GM21423 (cell line): ENCODE measurements at regions not wholly inside any gene's neighbourhood (a gene's known extent, or its start where the extent isn't known, plus 50 kb on each side); places are given as distances from the start of the nearest gene placed in this dataset.
"Not testable (repeated sequence)": the region's sequence is repeated elsewhere in the genome, so short reads cannot be mapped to it uniquely, and the experiment has no call there.

Source experiments
- ATAC-seq: cut with Tn5 transposase; IDR thresholded peaks from one replicate; pipeline ENCODE4 v1.9.1; 2021; ENCODE audit warnings: mild to moderate bottlenecking, moderate library complexity; ENCODE audit not compliant: unreplicated experiment

GRCh38 chr1:10938741-10939417 is 73.6 kb upstream of the TARDBP start:
- no peak for ATAC-seq

GRCh38 chr1:10939654-10940450 is 72.6 kb upstream of the TARDBP start:
- no peak for ATAC-seq

GRCh38 chr1:10940451-10940804 is 72.0 kb upstream of the TARDBP start:
- no peak for ATAC-seq

- no peak for ATAC-seq
Measured at GRCh38 chr1:10940838-10941237, 71.6 kb upstream of the TARDBP start.

DNA sequence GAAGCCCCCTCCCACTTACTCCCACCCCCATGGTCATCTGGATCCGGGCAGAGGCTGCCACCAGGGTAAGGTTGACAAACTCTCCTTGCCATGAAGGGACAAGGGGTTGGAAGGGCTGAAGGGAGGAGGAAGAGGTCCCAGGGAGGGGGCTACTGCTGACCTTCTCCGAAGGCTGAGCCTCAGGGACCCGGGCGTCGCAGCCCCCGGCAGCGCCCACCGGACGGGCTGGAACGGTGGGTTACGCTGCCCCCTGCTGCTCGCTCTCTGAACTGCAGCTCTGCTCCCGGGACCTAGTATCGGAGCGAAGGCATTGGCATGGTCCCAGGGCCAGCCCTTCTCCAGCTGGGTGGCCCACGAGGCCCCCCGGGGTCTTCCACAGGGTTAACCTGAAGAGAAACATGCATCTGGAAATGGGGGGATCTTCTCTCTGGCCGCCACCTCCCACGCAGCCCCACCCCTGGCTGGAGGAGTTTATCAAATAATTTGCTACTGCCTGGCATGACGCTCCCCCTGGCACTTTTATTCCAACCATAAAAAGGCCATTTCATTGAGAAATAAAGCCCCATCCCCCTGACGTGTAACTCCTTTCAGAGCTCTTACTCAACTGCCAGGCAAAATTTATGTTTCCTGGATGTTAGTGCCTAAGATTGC is 70.4 kb upstream of the TARDBP start:
- no peak for ATAC-seq

GRCh38 chr1:10942542-10942912 is 69.9 kb upstream of the TARDBP start:
- no peak for ATAC-seq

DNA sequence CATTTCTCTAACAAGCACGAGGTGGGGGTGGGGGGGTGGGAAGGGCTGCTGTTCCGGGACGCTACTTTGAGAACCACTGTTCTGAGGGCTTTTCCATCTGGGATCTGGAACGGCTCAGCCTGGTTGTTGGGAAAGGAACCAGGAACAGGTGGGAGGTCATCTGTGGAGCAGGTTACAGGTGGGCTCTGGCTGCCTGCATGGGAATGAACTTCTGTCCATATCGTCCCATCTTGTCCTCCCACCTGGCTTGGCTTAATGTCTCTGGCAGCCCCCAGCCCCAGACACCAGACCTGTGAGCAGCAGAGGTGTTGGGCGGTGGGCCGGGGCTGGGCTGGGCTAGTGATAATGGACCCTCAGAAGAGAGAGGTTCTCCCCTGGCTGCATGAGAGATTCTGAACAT is 69.4 kb upstream of the TARDBP start:
- ATAC-seq = no peak

DNA sequence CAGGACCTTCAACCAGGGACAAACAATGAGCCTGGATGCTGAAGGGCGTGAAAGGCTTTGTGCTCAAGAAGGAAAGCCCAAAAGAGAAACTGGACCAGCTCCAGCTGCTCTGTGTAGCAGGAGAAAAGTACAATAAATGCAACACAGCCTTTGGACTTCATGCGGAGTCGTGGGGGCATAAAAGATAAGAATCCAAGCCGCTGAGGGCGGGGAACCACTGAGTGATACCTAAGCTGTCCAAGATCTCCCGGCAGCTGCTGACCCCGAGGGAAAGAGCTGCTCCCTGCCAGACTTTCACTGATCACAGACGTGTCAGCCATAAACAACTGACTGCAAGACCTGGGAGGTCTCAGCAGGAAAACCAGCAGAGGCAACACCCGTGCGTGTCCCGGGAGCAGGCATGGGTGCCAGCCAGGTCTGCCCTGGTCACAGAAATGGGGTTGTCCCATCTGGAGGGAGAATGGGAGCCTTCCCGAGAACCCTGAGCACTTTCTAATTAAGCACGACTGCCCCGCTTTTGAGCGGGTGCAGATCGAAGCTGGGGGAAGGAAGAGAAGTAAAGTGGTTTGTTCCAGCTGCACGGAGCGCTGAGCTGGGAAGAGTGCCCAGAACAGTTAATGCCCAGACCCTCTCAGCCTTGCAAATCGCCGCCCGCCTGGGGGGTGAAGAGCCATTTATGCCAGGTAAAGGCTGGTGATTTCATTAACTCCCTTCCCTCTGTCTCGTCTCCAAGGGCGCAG is 68.3 kb upstream of the TARDBP start:
- ATAC-seq = no peak

DNA sequence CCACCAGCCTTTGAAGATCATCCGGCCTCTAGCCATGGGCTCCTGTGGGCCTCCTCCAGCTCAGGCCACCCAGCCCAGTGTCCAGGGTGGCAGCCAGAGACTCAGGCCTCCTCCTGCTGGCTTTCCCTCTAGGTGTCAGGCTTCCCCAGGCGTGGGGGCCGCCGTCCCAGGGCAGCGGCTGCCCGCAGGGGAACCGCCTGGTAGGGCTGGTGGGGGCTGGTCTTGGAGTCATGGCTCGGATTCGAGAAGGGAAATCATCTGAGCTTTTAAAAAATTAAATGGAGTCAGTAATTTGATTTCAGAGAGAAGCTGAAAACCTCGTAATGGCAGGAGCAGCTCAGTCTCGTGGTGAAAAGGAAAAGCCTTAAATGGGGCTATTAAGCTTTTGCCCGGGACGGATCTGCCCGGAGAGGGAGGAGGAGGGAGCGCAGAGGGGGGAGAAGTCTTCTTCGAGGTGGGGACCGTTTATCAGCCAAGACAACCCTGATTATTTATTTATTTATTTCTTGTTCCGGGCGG is 66.4 kb upstream of the TARDBP start:
- no peak for ATAC-seq

DNA sequence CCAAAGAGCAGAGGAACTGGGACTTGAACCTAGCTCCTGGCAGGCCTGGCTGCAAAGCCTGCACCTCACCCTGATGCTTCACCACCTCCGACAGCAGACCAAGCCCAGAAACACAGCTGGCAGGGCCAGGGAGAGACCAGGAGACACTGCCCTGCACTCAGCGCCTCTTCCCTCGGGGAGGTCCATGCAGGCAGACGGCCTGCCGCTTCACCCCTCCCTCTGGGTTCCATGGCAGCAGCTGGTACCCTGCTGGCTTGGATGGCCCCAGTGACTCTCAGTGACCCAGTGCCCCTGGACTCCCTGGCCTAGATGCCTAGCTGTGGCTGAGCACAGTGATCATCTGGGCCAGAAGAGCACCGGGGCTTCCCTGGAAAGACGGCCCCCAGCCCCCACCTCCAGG is 65.3 kb upstream of the TARDBP start:
- no peak for ATAC-seq

GRCh38 chr1:10947691-10948462 is 64.6 kb upstream of the TARDBP start:
- no peak for ATAC-seq

DNA sequence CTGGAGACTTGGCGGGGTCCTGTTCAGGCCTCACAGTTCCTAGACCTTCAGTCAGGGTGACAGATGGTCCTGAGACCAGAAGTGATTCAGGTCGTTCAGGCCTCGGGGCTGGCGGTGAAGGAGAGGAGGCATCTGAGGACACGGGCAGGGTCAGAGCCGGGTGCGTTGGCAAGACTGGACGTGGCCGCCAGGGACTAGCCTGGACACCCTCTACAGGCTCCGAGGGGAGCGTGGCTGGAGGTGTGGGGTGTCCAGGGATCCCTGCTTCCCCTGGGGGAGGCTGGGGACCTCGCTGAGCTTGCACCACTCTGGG is 64.0 kb upstream of the TARDBP start:
- no peak for ATAC-seq

GRCh38 chr1:10950316-10951172 is 61.9 kb upstream of the TARDBP start:
- ATAC-seq = no peak

- ATAC-seq = not testable (repeated sequence)
Measured at GRCh38 chr1:10951298-10951697, 61.2 kb upstream of the TARDBP start.

- no peak for ATAC-seq
Measured at GRCh38 chr1:10951961-10952360, 60.5 kb upstream of the TARDBP start.

- ATAC-seq = no peak
Measured at GRCh38 chr1:10953505-10954193, 58.8 kb upstream of the TARDBP start.

DNA sequence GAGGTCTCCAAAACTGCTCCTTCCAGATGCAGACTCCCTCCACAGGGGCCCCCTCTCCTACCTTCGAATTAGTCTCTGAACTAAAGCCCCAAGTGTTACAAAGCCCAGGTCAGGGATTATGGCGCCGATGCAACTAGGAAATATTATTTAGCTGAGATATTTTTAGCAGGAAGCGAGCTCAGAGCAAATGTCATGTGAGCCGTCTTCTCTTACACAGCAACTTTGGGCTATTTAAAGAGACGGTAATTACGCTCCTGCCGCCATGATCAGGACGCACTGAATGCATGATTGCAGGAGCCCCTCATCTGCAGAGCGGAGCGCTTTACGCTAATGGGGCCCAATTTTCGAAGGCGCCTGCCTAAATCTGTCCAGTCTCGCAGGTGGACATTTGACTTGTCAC is 55.3 kb upstream of the TARDBP start:
- no peak for ATAC-seq

DNA sequence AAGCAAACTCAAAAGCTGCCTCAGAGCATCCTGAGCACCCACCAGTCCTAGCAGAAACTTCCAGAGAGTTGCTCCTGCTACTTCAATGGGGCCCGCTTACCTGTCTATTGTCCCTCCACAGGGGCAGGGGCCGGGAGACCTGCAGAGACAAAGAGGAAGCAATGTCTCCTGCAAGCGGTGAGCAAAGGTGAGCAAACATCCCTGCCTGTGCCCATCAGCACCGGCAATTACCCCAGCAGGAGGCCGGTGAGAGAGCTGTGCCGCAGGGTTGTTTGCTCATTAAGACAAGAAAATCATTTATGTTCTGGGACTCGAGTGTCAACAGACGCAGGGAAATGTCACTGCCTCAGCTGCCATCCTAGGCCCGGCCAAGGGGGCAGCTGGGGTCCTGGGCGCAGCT is 53.8 kb upstream of the TARDBP start:
- ATAC-seq = no peak
